ENCODE measurements at regions not wholly inside any gene's neighbourhood (a gene's known extent, or its start where the extent isn't known, plus 50 kb on each side); places are given as distances from the start of the nearest gene placed in this dataset.

DNA sequence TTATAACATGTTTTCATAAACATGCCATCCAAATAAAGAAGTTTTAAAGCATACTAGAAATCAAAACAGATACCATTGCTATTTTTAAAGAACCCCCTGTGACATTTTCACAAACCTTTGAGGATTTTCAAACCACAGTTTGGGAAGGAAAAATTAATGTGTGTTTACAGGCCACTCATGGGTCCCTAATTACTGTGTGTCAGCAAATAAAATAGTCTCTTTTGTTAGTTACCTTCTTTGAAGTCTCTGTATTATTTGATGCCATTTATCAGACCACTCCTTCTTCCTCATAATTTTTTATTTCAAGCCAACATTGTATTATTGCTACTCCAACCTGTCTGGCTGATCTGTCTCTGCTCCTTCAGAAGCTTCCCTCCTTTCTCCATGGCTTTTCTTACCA lies 72.6 kb upstream of the TET2 start:
- RAD21 ChIA-PET (ENCODE audit: unreplicated experiment): no interaction called here

More for the DNA sequence above, 72.6 kb upstream of the TET2 start:
- Histone ChIP-seq H3K9ac (ENCODE audit: control insufficient read depth, insufficient read depth, low read length) (no peak overlapping the region), H4K20me1 (ENCODE audit: control insufficient read depth, insufficient read depth) (no peaks in the 10 kb centered on the region), H2AFZ (ENCODE audit: control insufficient read depth, low read depth, low read length) (no peak overlapping the region), H3K36me3 (ENCODE audit: control insufficient read depth in 2 of 2, insufficient read depth in 2 of 2, low read length in 1 of 2) (no peaks in the 10 kb centered on the region), H3K4me2 (ENCODE audit: control insufficient read depth, insufficient read depth) (no peak overlapping the region), H3K79me2 (ENCODE audit: control insufficient read depth, insufficient read depth, low read length) (no peaks in the 10 kb centered on the region), H3K4me3 (no peak overlapping the region), H3K9me3 (replicated peaks; ENCODE audit: control insufficient read depth, insufficient read depth, low read length) (no peaks in the 10 kb centered on the region; the same call in 2 of the 3 replicates), H3K27ac (ENCODE audit: control insufficient read depth, insufficient read depth) (no peak overlapping the region), H3K4me1 (ENCODE audit: control insufficient read depth, insufficient read depth, low read length) (no peaks in the 10 kb centered on the region; the same call in 1 of the 2 replicates), H3K27me3 (replicated peaks in 1 of 2; ENCODE audit: control insufficient read depth in 2 of 2, insufficient read depth in 2 of 2, low read length in 1 of 2) (no peaks in the 10 kb centered on the region)
- no TSS peak for BruUV-seq (replicated peaks)
- ATAC-seq (no peak), FAIRE-seq (no peak), DNase-seq (ENCODE audit: low read depth, low spot score) (no peak)
- ChIA-PET SMC1A (ENCODE audit: uncharacterized antibody, unreplicated experiment) (no interaction called here), CTCF (no interaction called here), POLR2A (no interaction called here)
- TF ChIP-seq SMARCA5 (IDR thresholded peaks at IDR 0.05) (no peak), RFX5 (IDR thresholded peaks at IDR 0.05; ENCODE audit: low read depth, low read length) (no peak), SMAD5 (IDR thresholded peaks at IDR 0.05; ENCODE audit: low read depth) (no peak), CREB1 (IDR thresholded peaks at IDR 0.05; ENCODE audit: low read depth) (no peak), RCOR1 (conservative IDR thresholded peaks at IDR 0.05; ENCODE audit: low read depth, low read length) (no peak), SMC3 (IDR thresholded peaks at IDR 0.05; ENCODE audit: borderline replicate concordance, low read length) (no peak), TARDBP (IDR thresholded peaks at IDR 0.05; ENCODE audit: borderline replicate concordance) (no peak), POLR2AphosphoS5 (IDR thresholded peaks at IDR 0.05; ENCODE audit: low read length) (no peak), SMAD1 (IDR thresholded peaks at IDR 0.05; ENCODE audit: low read depth, partially characterized antibody) (no peak), POLR2A (IDR thresholded peaks at IDR 0.05; ENCODE audit: low read depth, low read length) (no peak), STAT3 (IDR thresholded peaks at IDR 0.05; ENCODE audit: low read depth, low read length) (no peak), TCF3 (IDR thresholded peaks at IDR 0.05; ENCODE audit: borderline replicate concordance, insufficient read depth, low read depth, low read length) (no peak), ZNF622 (IDR thresholded peaks at IDR 0.05) (no peak), NFYB (IDR thresholded peaks at IDR 0.05; ENCODE audit: insufficient read depth, low read depth, low read length) (no peak), MYB (IDR thresholded peaks at IDR 0.05; ENCODE audit: borderline replicate concordance, low read depth, low read length) (no peak), CHD4 (IDR thresholded peaks at IDR 0.05) (no peak), CBX3 (IDR thresholded peaks at IDR 0.05; ENCODE audit: borderline replicate concordance, low read depth) (no peak)
- TF ChIP-seq, protein P1, sequence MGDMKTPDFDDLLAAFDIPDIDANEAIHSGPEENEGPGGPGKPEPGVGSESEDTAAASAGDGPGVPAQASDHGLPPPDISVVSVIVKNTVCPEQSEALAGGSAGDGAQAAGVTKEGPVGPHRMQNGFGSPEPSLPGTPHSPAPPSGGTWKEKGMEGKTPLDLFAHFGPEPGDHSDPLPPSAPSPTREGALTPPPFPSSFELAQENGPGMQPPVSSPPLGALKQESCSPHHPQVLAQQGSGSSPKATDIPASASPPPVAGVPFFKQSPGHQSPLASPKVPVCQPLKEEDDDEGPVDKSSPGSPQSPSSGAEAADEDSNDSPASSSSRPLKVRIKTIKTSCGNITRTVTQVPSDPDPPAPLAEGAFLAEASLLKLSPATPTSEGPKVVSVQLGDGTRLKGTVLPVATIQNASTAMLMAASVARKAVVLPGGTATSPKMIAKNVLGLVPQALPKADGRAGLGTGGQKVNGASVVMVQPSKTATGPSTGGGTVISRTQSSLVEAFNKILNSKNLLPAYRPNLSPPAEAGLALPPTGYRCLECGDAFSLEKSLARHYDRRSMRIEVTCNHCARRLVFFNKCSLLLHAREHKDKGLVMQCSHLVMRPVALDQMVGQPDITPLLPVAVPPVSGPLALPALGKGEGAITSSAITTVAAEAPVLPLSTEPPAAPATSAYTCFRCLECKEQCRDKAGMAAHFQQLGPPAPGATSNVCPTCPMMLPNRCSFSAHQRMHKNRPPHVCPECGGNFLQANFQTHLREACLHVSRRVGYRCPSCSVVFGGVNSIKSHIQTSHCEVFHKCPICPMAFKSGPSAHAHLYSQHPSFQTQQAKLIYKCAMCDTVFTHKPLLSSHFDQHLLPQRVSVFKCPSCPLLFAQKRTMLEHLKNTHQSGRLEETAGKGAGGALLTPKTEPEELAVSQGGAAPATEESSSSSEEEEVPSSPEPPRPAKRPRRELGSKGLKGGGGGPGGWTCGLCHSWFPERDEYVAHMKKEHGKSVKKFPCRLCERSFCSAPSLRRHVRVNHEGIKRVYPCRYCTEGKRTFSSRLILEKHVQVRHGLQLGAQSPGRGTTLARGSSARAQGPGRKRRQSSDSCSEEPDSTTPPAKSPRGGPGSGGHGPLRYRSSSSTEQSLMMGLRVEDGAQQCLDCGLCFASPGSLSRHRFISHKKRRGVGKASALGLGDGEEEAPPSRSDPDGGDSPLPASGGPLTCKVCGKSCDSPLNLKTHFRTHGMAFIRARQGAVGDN (IDR thresholded peaks at IDR 0.05): no peak
- TF ChIP-seq, protein P2, sequence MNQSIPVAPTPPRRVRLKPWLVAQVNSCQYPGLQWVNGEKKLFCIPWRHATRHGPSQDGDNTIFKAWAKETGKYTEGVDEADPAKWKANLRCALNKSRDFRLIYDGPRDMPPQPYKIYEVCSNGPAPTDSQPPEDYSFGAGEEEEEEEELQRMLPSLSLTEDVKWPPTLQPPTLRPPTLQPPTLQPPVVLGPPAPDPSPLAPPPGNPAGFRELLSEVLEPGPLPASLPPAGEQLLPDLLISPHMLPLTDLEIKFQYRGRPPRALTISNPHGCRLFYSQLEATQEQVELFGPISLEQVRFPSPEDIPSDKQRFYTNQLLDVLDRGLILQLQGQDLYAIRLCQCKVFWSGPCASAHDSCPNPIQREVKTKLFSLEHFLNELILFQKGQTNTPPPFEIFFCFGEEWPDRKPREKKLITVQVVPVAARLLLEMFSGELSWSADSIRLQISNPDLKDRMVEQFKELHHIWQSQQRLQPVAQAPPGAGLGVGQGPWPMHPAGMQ (IDR thresholded peaks at IDR 0.05; ENCODE audit: borderline replicate concordance): no peak
- intact Hi-C loops (cut with micrococcal nuclease; ENCODE audit: unreplicated experiment) (no loop called here), in situ Hi-C loops (cut with MboI) (no loop called here)

Measured in GM12878 (cell line).